H9 (cell line): ENCODE measurements at regions not wholly inside any gene's neighbourhood (a gene's known extent, or its start where the extent isn't known, plus 50 kb on each side); places are given as distances from the start of the nearest gene placed in this dataset.

Experiments
- DNase-seq: peaks from one replicate; pipeline ENCODE4 v3.0.0-alpha.2; 2017
- H2AFZ ChIP-seq: one replicate; pipeline ENCODE4 v1.6.1; 2013; ENCODE audit warnings: mild to moderate bottlenecking, low read length, control low read depth, moderate library complexity
- H2AK5ac ChIP-seq: 2 replicates; pipeline ENCODE4 v1.6.1; 2013; ENCODE audit warnings: low read length, control low read depth, mixed read lengths; ENCODE audit not compliant: insufficient read length
- H2BK120ac ChIP-seq: one replicate; pipeline ENCODE4 v1.6.1; 2013; ENCODE audit warnings: low read depth, mild to moderate bottlenecking, low read length, control low read depth, inconsistent platforms; ENCODE audit not compliant: poor library complexity, severe bottlenecking
- H2BK12ac ChIP-seq: 2 replicates; pipeline ENCODE4 v1.6.1; 2013; ENCODE audit warnings: low read length, control low read depth, mixed read lengths, low read depth; ENCODE audit not compliant: insufficient read length
- H2BK15ac ChIP-seq: 2 replicates; pipeline ENCODE4 v1.6.1; 2013; ENCODE audit warnings: low read depth, low read length, control low read depth
- H2BK20ac ChIP-seq: one replicate; pipeline ENCODE4 v1.6.1; 2013; ENCODE audit warnings: low read depth, mild to moderate bottlenecking, low read length, control low read depth, inconsistent platforms; ENCODE audit not compliant: poor library complexity, severe bottlenecking
- H2BK5ac ChIP-seq: 2 replicates; pipeline ENCODE4 v1.6.1; 2013; ENCODE audit warnings: low read length, control low read depth, mixed read lengths; ENCODE audit not compliant: insufficient read length
- H3K14ac ChIP-seq: 2 replicates; pipeline ENCODE4 v1.6.1; 2013; ENCODE audit warnings: low read length, control low read depth; ENCODE audit not compliant: insufficient read depth
- H3K18ac ChIP-seq: 2 replicates; pipeline ENCODE4 v1.6.1; 2013; ENCODE audit warnings: low read depth, mild to moderate bottlenecking, mixed read lengths, low read length, control low read depth; ENCODE audit not compliant: insufficient read length
- H3K23ac ChIP-seq: 2 replicates; pipeline ENCODE4 v1.6.1; 2013; ENCODE audit warnings: low read length, control low read depth, mixed read lengths, low read depth; ENCODE audit not compliant: insufficient read length
- H3K23me2 ChIP-seq: 2 replicates; pipeline ENCODE4 v1.6.1; 2013; ENCODE audit warnings: low read depth, mild to moderate bottlenecking, mixed read lengths, low read length, control low read depth; ENCODE audit not compliant: insufficient read length, poor library complexity, severe bottlenecking
- H3K27ac ChIP-seq: 2 replicates; pipeline ENCODE4 v1.5.1; 2013; ENCODE audit warnings: low read length, control low read depth, mixed read lengths, low read depth; ENCODE audit not compliant: insufficient read length
- H3K27me3 ChIP-seq: 2 replicates; pipeline ENCODE4 v1.6.1; 2013; ENCODE audit warnings: low read length, control low read depth, inconsistent platforms; ENCODE audit not compliant: insufficient read depth
- H3K4ac ChIP-seq: 2 replicates; pipeline ENCODE4 v1.6.1; 2013; ENCODE audit warnings: low read depth, mild to moderate bottlenecking, control low read depth, inconsistent platforms, low read length, moderate library complexity
- H3K4me1 ChIP-seq: 2 replicates; pipeline ENCODE4 v1.6.1; 2013; ENCODE audit warnings: low read length, control low read depth, inconsistent platforms; ENCODE audit not compliant: insufficient read depth
- H3K4me2 ChIP-seq: 2 replicates; pipeline ENCODE4 v1.6.1; 2013; ENCODE audit warnings: low read length, control low read depth, mixed read lengths; ENCODE audit not compliant: insufficient read length, insufficient read depth
- H3K56ac ChIP-seq: 2 replicates; pipeline ENCODE4 v1.6.1; 2013; ENCODE audit warnings: low read depth, mild to moderate bottlenecking, mixed read lengths, low read length, control low read depth; ENCODE audit not compliant: insufficient read length
- H3K79me1 ChIP-seq: 2 replicates; pipeline ENCODE4 v1.6.1; 2013; ENCODE audit warnings: low read depth, mild to moderate bottlenecking, moderate library complexity, low read length, control low read depth, inconsistent platforms; ENCODE audit not compliant: insufficient read depth, poor library complexity, severe bottlenecking
- H3K79me2 ChIP-seq: 2 replicates; pipeline ENCODE4 v1.6.1; 2013; ENCODE audit warnings: low read length, control low read depth, inconsistent platforms; ENCODE audit not compliant: insufficient read depth
- H3K9ac ChIP-seq: 2 replicates; pipeline ENCODE4 v1.6.1; 2013; ENCODE audit warnings: low read length, control low read depth, mixed read lengths; ENCODE audit not compliant: insufficient read length; ENCODE audit errors: extremely low read depth
- H3K9me3 ChIP-seq: one replicate; pipeline ENCODE4 v1.6.1; 2013; ENCODE audit warnings: low read depth, low read length, inconsistent platforms; ENCODE audit not compliant: control insufficient read depth
- H3T11ph ChIP-seq: one replicate; pipeline ENCODE4 v1.6.1; 2013; ENCODE audit warnings: mild to moderate bottlenecking, low read length, control low read depth, inconsistent platforms
- H4K20me1 ChIP-seq: one replicate; pipeline ENCODE4 v1.6.1; 2013; ENCODE audit not compliant: control insufficient read depth, insufficient read length, insufficient read depth
- H4K5ac ChIP-seq: 2 replicates; pipeline ENCODE4 v1.6.1; 2013; ENCODE audit warnings: low read depth, mild to moderate bottlenecking, mixed read lengths, low read length, control low read depth; ENCODE audit not compliant: insufficient read length
- H4K8ac ChIP-seq: replicated peaks from 2 replicates; pipeline ENCODE4 v1.6.1; 2013; ENCODE audit warnings: low read length, control low read depth, mixed read lengths, low read depth; ENCODE audit not compliant: insufficient read length
- H4K91ac ChIP-seq: 2 replicates; pipeline ENCODE4 v1.6.1; 2013; ENCODE audit warnings: low read depth, mild to moderate bottlenecking, moderate library complexity, mixed read lengths, low read length, control low read depth; ENCODE audit not compliant: insufficient read length
- H3K27ac Mint-ChIP-seq, 3 experiments: 2 replicates in 2 of 3; 3 replicates in 1 of 3; pipeline ENCODE4 v1.8.0; 2020 to 2021; ENCODE audit warnings: mixed read lengths in 3 of 3, mild to moderate bottlenecking in 1 of 3, moderate library complexity in 1 of 3
- H3K27me3 Mint-ChIP-seq: 2 replicates; pipeline ENCODE4 v1.8.0; 2021; ENCODE audit warnings: low read depth, mild to moderate bottlenecking, moderate library complexity, mixed read lengths
- H3K36me3 Mint-ChIP-seq, 3 experiments: 2 replicates in 2 of 3; 3 replicates in 1 of 3; pipeline ENCODE4 v1.8.0; 2020 to 2021; ENCODE audit warnings: low read depth in 3 of 3, mixed read lengths in 3 of 3; ENCODE audit not compliant: insufficient read depth in 1 of 3
- H3K4me1 Mint-ChIP-seq, 2 experiments: 2 replicates each; pipeline ENCODE4 v1.8.0; 2020; ENCODE audit warnings: mixed read lengths in 2 of 2
- H3K4me3 Mint-ChIP-seq, 2 experiments: 2 replicates in 1 of 2; 3 replicates in 1 of 2; pipeline ENCODE4 v1.8.0; 2020 to 2021; ENCODE audit warnings: mild to moderate bottlenecking in 2 of 2, mixed read lengths in 2 of 2, moderate library complexity in 1 of 2
- H3K9me3 Mint-ChIP-seq, 2 experiments: 2 replicates in 1 of 2; 3 replicates in 1 of 2; pipeline ENCODE4 v1.8.0; 2020; ENCODE audit warnings: mild to moderate bottlenecking in 2 of 2, mixed read lengths in 2 of 2, moderate library complexity in 1 of 2
- WGBS: extraction: QIAGEN DNeasy Blood & Tissue Kit; methylation state at CpG from one replicate; pipeline ENCODE4 v1.1.7; 2013; ENCODE audit warnings: missing lambda C conversion rate, low lambda C conversion rate, mixed read lengths; ENCODE audit not compliant: insufficient read length; ENCODE audit errors: extremely low coverage; 5-methylcytosine and 5-hydroxymethylcytosine counted together
- TF ChIP-seq, protein P1 (sequence below): fragments of 200-600 bp; sonication (generic); conservative IDR thresholded peaks from 3 replicates; pipeline ENCODE4 v1.8.0; 2021; ENCODE audit warnings: antibody characterized with exemption, mild to moderate bottlenecking

DNA sequence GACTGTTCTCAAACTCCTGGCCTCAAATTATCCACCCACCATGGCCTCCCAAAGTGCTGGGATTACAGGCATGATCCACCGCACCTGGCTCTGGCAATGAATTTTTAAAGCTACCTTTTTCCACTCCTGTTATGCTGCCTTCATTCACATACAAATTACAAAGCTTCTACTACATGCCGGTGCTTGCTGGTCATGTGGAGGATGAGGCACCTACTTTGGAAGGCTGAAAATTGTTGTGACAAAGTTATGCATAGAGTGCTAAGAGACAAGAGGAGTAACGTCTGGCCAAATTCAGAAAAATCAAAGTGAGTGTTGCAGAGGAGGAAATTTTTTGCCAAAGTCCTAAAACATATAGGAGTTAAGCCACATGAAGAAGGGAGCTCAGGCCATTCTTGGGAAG lies 191.7 kb upstream of the PPFIA2 start:
- DNase-seq = no peak
- H2AFZ ChIP-seq = no peak overlapping the region
- H2BK12ac ChIP-seq = no peak overlapping the region
- H3K9ac ChIP-seq = no peak overlapping the region
- no peak overlapping the region for H4K5ac ChIP-seq
- Mint-ChIP-seq H3K4me3 (no peak overlapping the region), H3K27me3 (no peaks in the 10 kb centered on the region), H3K9me3 (no peaks in the 10 kb centered on the region), H3K4me1 (no peaks in the 10 kb centered on the region), H3K36me3 (no peaks in the 10 kb centered on the region), H3K27ac (no peak overlapping the region)
- no peak overlapping the region for H2BK15ac ChIP-seq
- no peaks in the 10 kb centered on the region for H3K27me3 ChIP-seq
- H3K18ac ChIP-seq = no peak overlapping the region
- H2AK5ac ChIP-seq = no peak overlapping the region
- no peaks in the 10 kb centered on the region for H3K23me2 ChIP-seq
- no peak overlapping the region for H2BK20ac ChIP-seq
- H3K9me3 ChIP-seq = no peaks in the 10 kb centered on the region
- H2BK5ac ChIP-seq = no peak overlapping the region
- WGBS = no CpG with 5 or more reads among the region's 3 CpGs
- no peak overlapping the region for H4K91ac ChIP-seq
- no peak overlapping the region for H2BK120ac ChIP-seq
- H3K4me1 ChIP-seq = no peaks in the 10 kb centered on the region
- H3K27ac ChIP-seq = no peak overlapping the region
- H4K20me1 ChIP-seq = no peaks in the 10 kb centered on the region
- no peaks in the 10 kb centered on the region for H3K79me2 ChIP-seq
- no peak overlapping the region for H3K4me2 ChIP-seq
- TF ChIP-seq, protein P1, sequence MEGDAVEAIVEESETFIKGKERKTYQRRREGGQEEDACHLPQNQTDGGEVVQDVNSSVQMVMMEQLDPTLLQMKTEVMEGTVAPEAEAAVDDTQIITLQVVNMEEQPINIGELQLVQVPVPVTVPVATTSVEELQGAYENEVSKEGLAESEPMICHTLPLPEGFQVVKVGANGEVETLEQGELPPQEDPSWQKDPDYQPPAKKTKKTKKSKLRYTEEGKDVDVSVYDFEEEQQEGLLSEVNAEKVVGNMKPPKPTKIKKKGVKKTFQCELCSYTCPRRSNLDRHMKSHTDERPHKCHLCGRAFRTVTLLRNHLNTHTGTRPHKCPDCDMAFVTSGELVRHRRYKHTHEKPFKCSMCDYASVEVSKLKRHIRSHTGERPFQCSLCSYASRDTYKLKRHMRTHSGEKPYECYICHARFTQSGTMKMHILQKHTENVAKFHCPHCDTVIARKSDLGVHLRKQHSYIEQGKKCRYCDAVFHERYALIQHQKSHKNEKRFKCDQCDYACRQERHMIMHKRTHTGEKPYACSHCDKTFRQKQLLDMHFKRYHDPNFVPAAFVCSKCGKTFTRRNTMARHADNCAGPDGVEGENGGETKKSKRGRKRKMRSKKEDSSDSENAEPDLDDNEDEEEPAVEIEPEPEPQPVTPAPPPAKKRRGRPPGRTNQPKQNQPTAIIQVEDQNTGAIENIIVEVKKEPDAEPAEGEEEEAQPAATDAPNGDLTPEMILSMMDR = no peak
- no peaks in the 10 kb centered on the region for H3K79me1 ChIP-seq
- no peak overlapping the region for H3K23ac ChIP-seq
- H3K4ac ChIP-seq = no peak overlapping the region
- H3K56ac ChIP-seq = no peak overlapping the region
- no peak overlapping the region for H3T11ph ChIP-seq
- no peak overlapping the region for H3K14ac ChIP-seq
- H4K8ac ChIP-seq = no peak overlapping the region
